COLO829 (cell line): ENCODE measurements at regions not wholly inside any gene's neighbourhood (a gene's known extent, or its start where the extent isn't known, plus 50 kb on each side); places are given as distances from the start of the nearest gene placed in this dataset.

Experiments
- DNase-seq: peaks from one replicate; pipeline ENCODE4 v3.0.0; 2012; ENCODE audit warnings: low spot score

DNA sequence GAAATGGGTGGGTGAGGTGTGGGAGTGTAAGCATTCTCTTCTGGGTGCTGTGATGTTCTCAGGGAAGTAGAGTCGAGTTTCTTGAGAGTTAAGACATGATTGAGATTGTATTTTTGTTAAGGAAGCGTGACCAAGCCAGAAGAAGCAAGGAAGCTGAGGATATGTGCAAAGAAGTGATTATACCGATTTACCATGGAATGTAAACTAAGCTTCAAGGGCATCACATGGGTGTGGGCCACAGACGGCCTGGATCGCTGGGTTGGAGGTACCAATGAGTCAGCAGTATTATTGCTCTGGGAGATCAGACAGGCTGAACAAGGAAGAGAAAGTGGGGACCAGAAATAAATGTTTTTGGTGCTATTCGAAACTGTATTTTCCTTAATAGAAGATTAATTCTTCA is 184.1 kb upstream of the GMDS start:
- DNase-seq: no peak

GRCh38 chr6:2429032-2429431 is 183.6 kb upstream of the GMDS start:
- DNase-seq: no peak

DNA sequence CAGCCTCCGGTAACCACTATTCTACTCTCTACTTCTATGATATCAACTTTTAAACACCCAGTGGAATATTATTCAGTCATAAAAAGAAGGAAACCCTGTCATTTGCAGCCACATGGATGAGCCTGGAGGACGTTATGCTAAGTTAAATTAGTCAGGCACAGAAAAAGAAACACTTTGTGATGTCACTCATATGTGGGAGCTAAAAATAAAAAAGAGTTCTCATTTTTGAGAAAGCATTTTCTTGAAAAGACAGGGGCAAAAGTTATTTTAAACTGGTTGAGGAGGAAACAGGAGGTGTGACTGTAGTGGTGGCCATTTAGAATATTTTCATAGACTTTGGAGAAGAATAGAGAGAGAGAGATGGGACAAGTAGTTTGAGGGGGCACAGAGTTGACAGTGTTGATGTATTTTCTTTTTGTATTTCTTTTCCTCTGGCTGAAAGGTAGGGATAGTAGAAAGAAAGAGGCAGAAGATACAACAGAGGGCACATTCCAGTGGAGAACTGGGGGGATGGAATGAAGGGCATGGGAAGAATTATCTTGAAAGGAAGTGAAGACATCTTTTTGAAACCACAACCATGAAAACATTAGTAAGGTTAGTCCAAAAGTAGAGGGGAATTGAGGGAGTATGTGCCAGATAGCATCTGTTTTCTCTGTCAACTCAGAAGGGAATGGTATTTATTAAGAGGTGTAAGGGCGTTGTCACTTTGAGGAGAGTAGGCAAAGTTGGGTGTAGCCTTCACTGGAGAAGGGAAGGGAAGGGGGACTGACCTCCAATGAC is 181.3 kb upstream of the GMDS start:
- no peak for DNase-seq

- DNase-seq: no peak
These were observed 170.8 kb upstream of the GMDS start for GRCh38 chr6:2416128-2416712.

DNA sequence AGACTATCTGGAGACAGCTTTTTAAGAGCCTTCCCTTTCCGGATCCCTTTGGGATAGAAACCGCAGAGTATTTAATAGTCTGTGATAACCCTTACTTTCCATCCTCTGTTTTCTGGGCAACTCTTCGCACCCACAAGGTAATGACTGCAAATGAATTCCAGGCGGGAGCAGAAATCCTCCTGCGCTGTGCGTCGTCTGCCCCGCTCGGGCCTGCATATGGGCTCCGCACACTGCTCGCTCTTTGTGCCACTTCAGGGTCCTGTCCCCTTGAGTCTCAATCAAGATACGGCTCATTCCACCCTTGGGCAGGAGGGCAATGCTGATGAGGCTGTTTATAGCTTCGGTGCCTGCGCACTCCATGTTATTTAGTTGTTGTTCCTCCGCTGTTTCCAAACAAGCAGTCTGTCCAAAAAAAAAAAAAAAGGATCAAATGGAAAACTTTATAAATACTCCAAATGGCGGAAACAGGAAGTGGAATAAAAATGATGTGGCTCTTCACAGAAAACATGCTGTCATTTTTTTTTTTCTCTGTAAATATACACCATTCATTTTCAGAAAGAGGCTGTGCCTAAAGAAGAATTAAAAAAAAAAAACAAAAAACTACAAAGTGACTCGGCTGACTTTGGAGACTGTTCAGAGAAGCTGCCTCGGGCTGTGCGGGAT is 169.6 kb upstream of the GMDS start:
- no peak for DNase-seq

GRCh38 chr6:2412731-2413130 is 167.3 kb upstream of the GMDS start:
- no peak for DNase-seq

- DNase-seq: no peak
These were observed 165.4 kb upstream of the GMDS start for GRCh38 chr6:2410656-2411380.

DNA sequence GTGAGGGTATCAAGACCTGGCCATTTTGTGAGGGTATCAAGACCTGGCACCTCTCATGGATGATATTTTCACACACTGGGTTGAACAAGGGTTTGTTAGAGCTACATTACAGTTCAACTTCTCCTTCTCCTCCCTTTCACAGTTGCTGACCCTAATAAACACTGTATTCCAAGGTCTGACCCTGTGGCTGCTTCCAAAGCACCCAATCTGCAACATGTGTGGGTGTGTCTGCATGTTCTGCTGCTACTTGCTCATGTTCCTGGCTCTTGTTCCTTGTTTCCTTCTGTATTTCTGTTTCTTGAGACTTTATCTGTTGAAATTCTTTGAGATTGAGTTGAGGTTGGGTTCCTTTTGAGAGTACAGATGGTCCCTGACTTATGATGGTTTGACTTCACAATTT is 162.1 kb upstream of the GMDS start:
- DNase-seq: no peak

DNA sequence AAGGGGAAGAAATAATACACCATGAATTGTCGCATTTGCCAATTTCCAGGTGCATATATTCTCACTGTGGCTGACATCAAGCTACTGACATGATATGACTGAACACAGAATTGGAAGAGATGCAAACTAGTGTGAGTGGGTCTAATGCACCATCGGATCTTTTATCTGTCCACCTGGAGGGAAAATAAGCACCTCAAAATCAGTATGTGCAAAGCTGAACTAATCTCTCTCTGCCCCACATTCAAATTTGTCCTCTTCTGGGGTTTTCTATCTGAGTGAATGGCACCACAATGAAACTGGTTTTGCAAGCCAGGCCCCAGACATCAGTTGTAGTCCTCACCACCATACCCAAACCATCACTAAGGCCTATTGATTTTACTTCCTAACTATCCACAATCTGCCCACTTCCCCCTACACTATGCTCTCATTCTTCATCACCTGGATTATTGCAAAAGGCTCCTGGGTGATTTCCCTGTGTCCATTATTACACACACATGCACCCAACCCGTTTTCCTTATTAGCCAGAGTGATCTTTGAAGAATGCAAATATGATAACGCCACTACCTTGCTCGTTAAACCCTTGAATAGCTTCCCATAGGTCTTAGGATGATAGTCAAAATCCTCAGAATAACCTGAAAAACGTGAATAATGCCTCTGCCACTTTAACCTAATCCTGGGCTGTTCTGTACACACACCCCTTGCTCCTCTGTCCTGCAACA is 159.0 kb upstream of the GMDS start:
- no peak for DNase-seq

GRCh38 chr6:2403546-2403945 is 158.1 kb upstream of the GMDS start:
- DNase-seq: no peak

- DNase-seq: no peak
These were observed 151.6 kb upstream of the GMDS start for GRCh38 chr6:2396846-2397630.

DNA sequence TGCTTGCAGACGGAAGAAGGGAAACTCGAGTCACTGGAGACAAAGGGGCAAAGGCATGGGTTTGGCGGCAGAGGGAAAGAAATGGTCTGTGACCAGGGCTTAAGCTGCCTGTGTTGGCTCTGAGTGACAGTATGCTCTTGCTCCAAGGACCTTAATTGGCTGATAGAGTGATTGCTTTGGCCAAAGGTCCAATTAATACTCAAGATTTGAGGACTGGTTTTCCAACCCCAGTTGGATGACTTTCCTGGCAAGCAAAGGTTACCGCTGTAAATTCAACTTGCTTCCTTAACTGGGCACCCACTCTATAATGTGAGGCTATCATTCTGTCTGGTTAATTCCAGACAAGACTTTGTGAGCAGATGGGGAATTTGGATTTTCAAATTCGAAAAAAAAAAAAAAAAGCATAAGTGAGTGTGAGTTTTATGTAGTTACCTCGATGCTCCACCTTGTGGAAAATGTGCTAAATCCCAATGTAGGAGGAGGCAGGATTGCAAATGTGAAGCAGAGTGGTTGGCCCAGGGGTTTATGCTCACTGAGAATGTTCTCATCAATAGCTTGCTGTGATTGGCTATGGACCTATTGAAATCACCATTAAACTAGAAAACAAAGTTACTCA is 150.7 kb upstream of the GMDS start:
- DNase-seq: no peak

GRCh38 chr6:2388554-2389324 is 143.3 kb upstream of the GMDS start:
- DNase-seq: no peak

GRCh38 chr6:2387445-2387844 is 142.0 kb upstream of the GMDS start:
- no peak for DNase-seq

GRCh38 chr6:2385471-2385983 is 140.1 kb upstream of the GMDS start:
- DNase-seq: no peak

GRCh38 chr6:2384528-2384927 is 139.1 kb upstream of the GMDS start:
- DNase-seq: no peak

DNA sequence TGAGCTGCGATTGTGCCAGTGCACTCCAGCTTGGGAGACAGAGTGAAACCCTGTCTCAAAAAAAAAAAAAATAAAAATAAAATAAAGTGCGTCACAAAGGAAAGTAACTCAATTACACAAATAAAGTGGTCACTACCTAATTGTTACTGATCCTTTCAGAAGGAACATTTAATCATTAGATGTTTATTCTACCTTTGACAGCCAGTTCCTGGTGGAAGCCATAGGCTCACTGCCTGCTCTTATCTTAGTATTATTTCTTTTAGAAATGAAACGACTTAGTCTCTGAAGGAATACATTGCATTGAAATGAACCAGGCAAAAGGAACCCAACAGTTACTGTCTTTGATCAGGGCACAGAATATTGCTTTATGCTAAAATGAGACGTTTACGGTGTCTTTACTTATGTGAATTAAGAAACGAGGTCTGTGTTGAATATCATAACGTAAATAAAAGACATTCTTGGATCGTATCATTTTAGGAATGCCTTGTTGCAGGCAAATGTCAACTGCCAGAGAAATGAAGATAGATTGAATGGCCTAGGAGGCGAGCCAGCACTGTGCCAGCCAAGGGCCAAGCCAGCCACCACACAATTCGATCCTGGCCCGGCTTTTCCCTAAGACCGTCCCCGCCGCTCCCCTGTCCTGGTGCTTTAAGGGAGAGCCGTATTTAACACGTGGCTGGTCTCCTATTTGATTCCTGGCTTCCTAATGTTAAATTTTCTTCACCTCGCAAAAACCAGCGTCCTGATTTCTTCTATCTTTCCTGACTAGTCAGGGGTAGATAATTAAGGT is 136.7 kb upstream of the GMDS start:
- no peak for DNase-seq

- DNase-seq: peak; percentile 21
These were observed 133.7 kb upstream of the GMDS start for GRCh38 chr6:2378891-2379652.
